HUES48 (cell line): ENCODE measurements at regions not wholly inside any gene's neighbourhood (a gene's known extent, or its start where the extent isn't known, plus 50 kb on each side); places are given as distances from the start of the nearest gene placed in this dataset.

Source experiments
- H3K27ac ChIP-seq: one replicate; pipeline ENCODE4 v1.7.0; 2013; ENCODE audit warnings: low read depth, low read length, inconsistent platforms
- H3K27me3 ChIP-seq: 2 replicates; pipeline ENCODE4 v1.6.1; 2013; ENCODE audit warnings: mild to moderate bottlenecking, low read length; ENCODE audit not compliant: control insufficient read depth, insufficient read depth
- H3K36me3 ChIP-seq: 2 replicates; pipeline ENCODE4 v1.6.1; 2013; ENCODE audit warnings: low read length; ENCODE audit not compliant: control insufficient read depth, insufficient read depth
- H3K4me1 ChIP-seq: 2 replicates; pipeline ENCODE4 v1.6.1; 2013; ENCODE audit warnings: mild to moderate bottlenecking, low read length; ENCODE audit not compliant: control insufficient read depth, insufficient read depth
- H3K4me3 ChIP-seq: 2 replicates; pipeline ENCODE4 v1.5.1; 2013; ENCODE audit warnings: mild to moderate bottlenecking, low read depth, low read length
- H3K9ac ChIP-seq: 2 replicates; pipeline ENCODE4 v1.6.1; 2013; ENCODE audit warnings: mild to moderate bottlenecking, low read depth, low read length, moderate library complexity
- H3K9me3 ChIP-seq: 2 replicates; pipeline ENCODE4 v1.6.1; 2013; ENCODE audit warnings: low read length; ENCODE audit not compliant: control insufficient read depth, insufficient read depth

DNA sequence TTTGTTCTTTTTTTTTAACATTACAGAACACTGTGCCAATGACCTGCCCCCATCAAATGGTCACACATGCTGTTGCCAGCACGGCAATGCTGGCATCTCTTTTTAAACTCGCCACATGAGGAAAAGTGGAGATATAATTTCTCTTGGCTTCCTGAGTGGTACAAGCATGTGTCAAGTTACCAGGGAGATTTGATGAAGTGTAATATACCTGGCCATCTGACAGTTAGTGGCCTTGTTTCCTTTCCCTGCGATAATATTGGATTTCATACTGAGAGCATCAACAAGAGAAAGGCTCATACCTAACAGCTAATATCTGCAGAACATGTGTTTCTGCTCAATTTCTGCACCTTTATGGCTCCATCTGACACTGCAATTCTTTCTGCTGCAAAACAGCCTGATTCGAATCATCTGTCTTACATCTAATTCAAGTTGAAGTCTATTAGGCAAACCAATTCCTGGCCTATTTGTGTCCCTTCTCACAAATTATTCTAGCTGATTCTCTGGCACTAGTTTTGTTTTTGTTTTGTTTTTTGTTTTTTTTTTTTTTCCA is 519.5 kb downstream of the PREX1 start:
- no peaks in the 10 kb centered on the region for H3K9me3 ChIP-seq
- H3K27ac ChIP-seq = no peak overlapping the region
- H3K4me1 ChIP-seq = no peaks in the 10 kb centered on the region
- no peaks in the 10 kb centered on the region for H3K27me3 ChIP-seq
- no peaks in the 10 kb centered on the region for H3K36me3 ChIP-seq
- H3K9ac ChIP-seq = no peak overlapping the region
- no peak overlapping the region for H3K4me3 ChIP-seq

DNA sequence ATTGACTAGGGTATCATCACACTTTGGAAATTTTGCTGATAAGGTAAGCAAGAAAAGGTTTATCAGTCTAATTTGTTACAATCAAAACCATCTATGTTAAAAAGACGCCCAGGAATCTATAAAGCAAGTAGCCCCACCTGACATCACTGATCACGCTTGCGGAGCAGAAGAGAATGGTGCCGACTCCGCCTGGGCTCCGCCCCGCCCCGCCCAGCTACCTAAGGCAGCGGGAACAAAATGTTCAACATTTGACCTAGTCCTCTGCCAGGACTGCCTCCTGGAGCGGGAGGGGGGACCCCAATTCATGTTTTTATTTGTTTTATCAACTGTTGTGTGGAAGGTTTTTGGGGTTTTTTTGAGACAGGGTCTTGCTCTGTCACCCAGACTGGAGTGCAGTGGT is 520.5 kb downstream of the PREX1 start:
- no peaks in the 10 kb centered on the region for H3K27me3 ChIP-seq
- H3K36me3 ChIP-seq = no peaks in the 10 kb centered on the region
- H3K4me3 ChIP-seq = no peak overlapping the region
- no peaks in the 10 kb centered on the region for H3K4me1 ChIP-seq
- H3K9ac ChIP-seq = no peak overlapping the region
- H3K9me3 ChIP-seq = no peaks in the 10 kb centered on the region
- H3K27ac ChIP-seq = no peak overlapping the region

DNA sequence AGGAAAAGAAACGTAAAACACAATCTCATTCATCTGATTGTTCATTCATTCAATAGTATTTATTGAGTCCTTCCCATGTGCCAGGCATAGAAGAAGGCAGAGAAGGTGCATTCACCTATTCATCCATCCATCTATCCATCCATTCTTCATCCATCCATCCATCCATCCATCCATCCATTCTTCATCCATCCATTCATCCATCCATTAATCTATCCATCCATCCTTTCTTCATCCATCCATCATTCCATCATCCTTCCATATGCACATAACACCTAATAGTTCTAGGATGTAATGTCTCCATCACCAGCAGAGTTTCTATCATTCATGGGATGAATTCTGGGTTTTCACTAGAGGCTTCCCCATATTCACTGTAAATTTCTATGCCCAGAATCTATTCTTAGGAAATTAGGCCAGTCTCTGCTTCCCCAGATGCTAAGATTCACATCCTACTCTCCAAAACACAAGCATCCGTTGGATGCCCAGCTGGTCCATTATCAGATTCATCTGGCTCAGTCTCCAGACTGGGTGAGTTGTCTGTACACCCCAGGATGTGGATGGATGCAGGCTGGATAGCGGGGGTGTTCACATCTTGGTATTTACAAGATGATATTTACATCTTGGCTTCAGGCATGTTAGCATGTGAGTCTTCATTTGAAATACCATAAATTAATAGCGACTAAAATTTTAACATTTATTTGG is 517.7 kb upstream of the SULF2 start:
- no peak overlapping the region for H3K4me3 ChIP-seq
- no peaks in the 10 kb centered on the region for H3K27me3 ChIP-seq
- H3K9ac ChIP-seq = no peak overlapping the region
- no peaks in the 10 kb centered on the region for H3K36me3 ChIP-seq
- no peaks in the 10 kb centered on the region for H3K9me3 ChIP-seq
- H3K4me1 ChIP-seq = no peaks in the 10 kb centered on the region
- H3K27ac ChIP-seq = no peak overlapping the region

DNA sequence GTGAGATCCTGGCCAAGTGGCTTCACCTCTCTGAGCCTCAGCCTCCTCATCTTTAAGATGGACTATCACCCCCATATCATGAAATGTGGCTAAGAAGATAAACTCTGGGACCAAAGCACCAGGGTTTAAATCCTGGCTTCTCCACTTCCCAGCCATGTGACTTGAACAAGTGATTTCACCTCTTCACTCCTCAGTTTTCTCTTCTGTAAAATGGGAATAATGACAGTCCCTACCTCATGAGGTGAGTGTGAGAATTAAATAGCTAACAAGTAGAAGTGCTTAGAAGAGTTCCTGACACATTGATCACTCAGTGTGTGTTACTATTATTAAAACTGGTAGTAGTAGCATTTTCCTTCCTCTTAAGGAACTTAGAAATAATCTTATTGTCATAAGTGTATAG is 516.9 kb upstream of the SULF2 start:
- Histone ChIP-seq H3K36me3 (no peaks in the 10 kb centered on the region), H3K9me3 (no peaks in the 10 kb centered on the region), H3K4me1 (no peaks in the 10 kb centered on the region), H3K27ac (no peak overlapping the region), H3K9ac (no peak overlapping the region), H3K27me3 (no peaks in the 10 kb centered on the region), H3K4me3 (no peak overlapping the region)

DNA sequence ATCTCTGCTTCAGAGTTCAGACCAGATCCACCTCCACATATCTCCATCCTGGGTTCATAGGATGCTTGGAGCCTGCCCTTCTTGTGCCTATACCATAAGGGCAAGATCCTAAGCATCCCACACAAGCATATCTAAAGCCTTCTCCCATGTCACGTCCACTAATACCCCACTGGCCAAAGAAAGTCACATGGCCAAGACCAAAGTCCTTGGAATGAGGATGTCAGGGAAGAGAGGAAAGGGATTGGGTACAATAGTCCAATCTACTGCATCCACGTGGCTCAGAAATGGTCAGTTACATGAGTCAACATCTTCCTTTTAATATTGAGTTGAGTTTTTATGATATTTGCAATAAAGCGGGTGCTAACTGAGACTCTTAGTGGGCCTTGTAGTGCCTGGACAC is 515.9 kb upstream of the SULF2 start:
- no peak overlapping the region for H3K9ac ChIP-seq
- H3K9me3 ChIP-seq = no peaks in the 10 kb centered on the region
- no peaks in the 10 kb centered on the region for H3K27me3 ChIP-seq
- peaks cover 4% of the 10 kb centered on the region; the same call in 1 of the 2 replicates for H3K4me1 ChIP-seq
- no peak overlapping the region for H3K27ac ChIP-seq
- no peaks in the 10 kb centered on the region for H3K36me3 ChIP-seq
- no peak overlapping the region for H3K4me3 ChIP-seq

DNA sequence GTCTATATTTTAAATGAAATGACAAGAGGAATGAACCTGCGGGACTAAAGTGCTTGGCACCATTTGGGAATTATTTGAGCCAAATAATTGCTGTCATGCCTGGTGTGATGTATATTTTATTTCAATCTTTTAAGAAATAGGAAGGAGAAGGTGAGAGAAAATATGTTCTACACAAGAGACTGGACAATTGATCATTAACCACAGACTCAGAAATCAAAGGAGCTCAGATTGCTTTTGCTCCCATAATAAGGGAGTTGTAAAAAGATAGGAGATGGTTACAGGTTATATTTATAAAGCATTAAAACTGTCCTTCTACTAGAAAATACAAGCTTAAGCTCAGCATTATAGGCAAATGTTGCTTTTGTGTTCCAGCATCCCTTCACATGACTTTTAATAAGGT is 515.2 kb upstream of the SULF2 start:
- H3K27me3 ChIP-seq = no peaks in the 10 kb centered on the region

DNA sequence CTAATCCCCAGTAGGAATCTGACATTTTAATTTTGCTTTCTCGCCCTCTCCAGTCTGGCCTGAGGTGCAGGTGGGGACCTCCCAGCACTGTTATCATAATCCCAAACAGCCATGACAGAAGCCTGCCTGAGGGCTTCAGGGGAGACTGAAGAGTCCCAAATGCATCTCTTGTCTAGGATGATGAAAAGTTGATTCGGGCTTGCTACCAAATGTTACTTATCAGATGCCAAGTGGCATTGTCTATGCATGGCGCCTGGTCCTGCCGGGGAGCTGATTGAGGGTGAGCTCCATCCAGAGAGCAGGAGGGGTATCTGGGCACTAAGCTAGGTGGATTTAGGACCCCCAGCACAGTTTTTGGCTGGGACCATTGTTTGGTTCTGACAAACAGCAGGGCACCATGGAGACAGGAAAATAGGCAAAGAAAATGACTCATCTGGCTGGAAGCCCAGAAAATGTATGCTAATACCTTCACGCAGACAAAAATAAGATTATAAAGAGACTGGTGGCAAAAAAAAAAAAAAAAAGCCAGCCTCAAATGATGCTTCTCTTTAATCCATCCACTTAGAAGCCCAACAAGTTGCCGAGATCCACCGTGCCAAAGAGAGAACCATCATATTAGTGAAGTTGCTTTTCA is 513.7 kb upstream of the SULF2 start:
- Histone ChIP-seq H3K36me3 (no peaks in the 10 kb centered on the region), H3K9ac (no peak overlapping the region), H3K4me1 (peaks cover 23% of the 10 kb centered on the region), H3K27me3 (no peaks in the 10 kb centered on the region), H3K27ac (no peak overlapping the region), H3K9me3 (no peaks in the 10 kb centered on the region), H3K4me3 (no peak overlapping the region)

More for the DNA sequence above, 515.2 kb upstream of the SULF2 start:
- H3K27ac ChIP-seq = no peak overlapping the region
- H3K4me3 ChIP-seq = no peak overlapping the region
- no peak overlapping the region for H3K9ac ChIP-seq
- no peaks in the 10 kb centered on the region for H3K36me3 ChIP-seq
- H3K4me1 ChIP-seq = peaks cover 9% of the 10 kb centered on the region; the same call in 1 of the 2 replicates
- H3K9me3 ChIP-seq = no peaks in the 10 kb centered on the region

DNA sequence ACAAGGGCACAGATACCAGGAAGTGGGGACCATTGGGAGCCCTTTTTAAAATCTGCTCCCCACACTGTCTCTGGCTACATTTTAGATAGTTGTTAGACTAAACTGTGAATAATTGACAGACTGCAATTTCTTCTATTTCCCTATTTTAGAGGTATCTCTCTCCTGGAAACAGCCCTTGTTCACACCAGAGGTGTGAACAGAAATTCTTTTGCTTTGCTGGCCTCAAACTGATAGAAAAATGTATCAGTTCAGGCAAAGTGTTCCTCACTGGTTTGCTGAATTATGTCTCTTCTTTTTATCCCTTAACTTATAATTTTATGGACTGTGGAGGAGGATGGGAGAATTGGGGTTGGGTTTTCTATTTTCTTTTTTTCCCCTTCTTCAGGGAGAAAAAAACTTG is 513.2 kb upstream of the SULF2 start:
- no peak overlapping the region for H3K9ac ChIP-seq
- no peaks in the 10 kb centered on the region for H3K27me3 ChIP-seq
- H3K9me3 ChIP-seq = no peaks in the 10 kb centered on the region
- no peak overlapping the region for H3K4me3 ChIP-seq
- H3K4me1 ChIP-seq = peaks cover 28% of the 10 kb centered on the region
- H3K27ac ChIP-seq = no peak overlapping the region
- H3K36me3 ChIP-seq = no peaks in the 10 kb centered on the region

DNA sequence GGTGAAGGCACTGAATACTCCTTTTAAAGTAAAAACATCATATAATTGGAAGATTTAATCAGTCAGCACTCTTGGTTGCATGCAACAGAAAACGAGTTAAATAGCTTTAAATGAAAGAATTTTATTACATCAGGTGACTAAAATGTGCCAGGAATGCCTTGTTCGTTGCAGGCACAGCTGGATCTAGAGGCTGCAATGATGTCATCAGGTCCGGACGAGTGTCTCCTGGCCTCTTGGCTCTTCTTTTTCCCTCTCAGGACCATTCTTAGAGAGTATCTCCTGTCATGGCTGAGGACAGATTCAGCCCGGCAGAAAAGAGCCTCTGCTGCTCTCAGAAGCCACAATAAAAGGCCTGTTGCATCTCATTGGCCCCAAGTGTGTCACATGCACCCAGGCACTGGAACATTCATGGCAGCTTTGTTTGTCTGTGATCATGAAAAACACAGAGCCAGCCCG is 510.7 kb upstream of the SULF2 start:
- Histone ChIP-seq H3K27me3 (no peaks in the 10 kb centered on the region), H3K4me1 (peaks cover 51% of the 10 kb centered on the region), H3K27ac (peak overlapping the region; percentile 95), H3K36me3 (no peaks in the 10 kb centered on the region), H3K9ac (peak overlapping the region; percentile 41; the same call in 1 of the 2 replicates), H3K4me3 (no peak overlapping the region), H3K9me3 (no peaks in the 10 kb centered on the region)

DNA sequence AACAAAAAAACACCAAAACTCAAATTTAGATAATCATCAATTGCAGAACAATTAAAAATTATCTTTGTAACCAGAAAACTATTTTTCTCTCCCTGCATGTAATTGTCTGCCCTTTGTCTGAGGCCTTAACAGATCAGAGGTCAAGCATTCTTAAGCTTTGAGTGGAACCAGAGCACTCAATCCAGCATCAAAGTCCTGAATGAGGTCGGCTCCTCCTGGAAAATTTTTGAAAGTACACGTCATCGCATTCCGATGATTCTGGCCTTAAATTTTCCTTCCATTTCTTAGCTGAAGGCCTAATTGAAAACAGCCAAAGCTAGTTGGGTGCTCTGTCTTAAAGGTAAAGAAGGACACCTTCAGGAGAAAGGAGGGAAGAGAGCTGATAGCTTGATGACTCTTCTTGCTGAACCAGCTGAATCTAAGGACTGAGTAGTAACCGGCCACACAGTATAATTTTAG is 510.2 kb upstream of the SULF2 start:
- Histone ChIP-seq H3K4me3 (no peak overlapping the region; the same call in 1 of the 2 replicates), H3K4me1 (peaks cover 51% of the 10 kb centered on the region), H3K36me3 (no peaks in the 10 kb centered on the region), H3K9ac (peak overlapping the region; percentile 54; the same call in 1 of the 2 replicates), H3K27ac (peak overlapping the region; percentile 95), H3K9me3 (no peaks in the 10 kb centered on the region), H3K27me3 (no peaks in the 10 kb centered on the region)

DNA sequence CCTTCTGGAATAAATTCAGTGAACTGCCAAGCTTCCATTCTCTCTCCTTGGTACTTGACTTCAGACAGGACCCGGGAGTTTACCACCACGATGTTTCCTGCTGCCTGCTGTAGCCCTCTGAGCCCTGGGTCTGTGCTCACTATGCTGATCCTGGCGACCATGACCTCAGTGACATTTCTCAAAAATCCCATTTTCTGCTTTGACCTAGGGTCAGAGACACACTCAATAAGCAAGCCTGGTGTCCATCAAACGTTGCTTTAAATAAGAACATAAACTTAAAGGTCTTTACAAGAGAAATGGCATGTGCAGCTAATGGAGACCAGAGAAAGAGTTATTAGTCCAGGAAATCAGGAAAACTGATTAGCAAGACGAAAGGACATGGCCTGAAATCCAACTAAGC is 509.7 kb upstream of the SULF2 start:
- H3K9ac ChIP-seq = peak overlapping the region; percentile 54; the same call in 1 of the 2 replicates
- H3K9me3 ChIP-seq = no peaks in the 10 kb centered on the region
- H3K4me1 ChIP-seq = peaks cover 51% of the 10 kb centered on the region
- no peak overlapping the region; the same call in 1 of the 2 replicates for H3K4me3 ChIP-seq
- H3K36me3 ChIP-seq = no peaks in the 10 kb centered on the region
- peak overlapping the region; percentile 95 for H3K27ac ChIP-seq
- no peaks in the 10 kb centered on the region for H3K27me3 ChIP-seq
